Activated CD8-positive, alpha-beta memory T cell treated with anti-CD3 and anti-CD28 coated beads for 4 hours (primary cell): ENCODE measurements at regions not wholly inside any gene's neighbourhood (a gene's known extent, or its start where the extent isn't known, plus 50 kb on each side); places are given as distances from the start of the nearest gene placed in this dataset.

ENCODE experiments used
- DNase-seq, 2 donors: peaks; one replicate each; pipeline ENCODE4 v3.0.0-alpha.2; 2020; ENCODE audit warnings: low read depth in 2 of 2

GRCh38 chr4:14615671-14616070 lies 386.6 kb upstream of the CPEB2 start:
- DNase-seq, result no peak

GRCh38 chr4:14620567-14621141 lies 381.6 kb upstream of the CPEB2 start:
- no peak for DNase-seq

DNA sequence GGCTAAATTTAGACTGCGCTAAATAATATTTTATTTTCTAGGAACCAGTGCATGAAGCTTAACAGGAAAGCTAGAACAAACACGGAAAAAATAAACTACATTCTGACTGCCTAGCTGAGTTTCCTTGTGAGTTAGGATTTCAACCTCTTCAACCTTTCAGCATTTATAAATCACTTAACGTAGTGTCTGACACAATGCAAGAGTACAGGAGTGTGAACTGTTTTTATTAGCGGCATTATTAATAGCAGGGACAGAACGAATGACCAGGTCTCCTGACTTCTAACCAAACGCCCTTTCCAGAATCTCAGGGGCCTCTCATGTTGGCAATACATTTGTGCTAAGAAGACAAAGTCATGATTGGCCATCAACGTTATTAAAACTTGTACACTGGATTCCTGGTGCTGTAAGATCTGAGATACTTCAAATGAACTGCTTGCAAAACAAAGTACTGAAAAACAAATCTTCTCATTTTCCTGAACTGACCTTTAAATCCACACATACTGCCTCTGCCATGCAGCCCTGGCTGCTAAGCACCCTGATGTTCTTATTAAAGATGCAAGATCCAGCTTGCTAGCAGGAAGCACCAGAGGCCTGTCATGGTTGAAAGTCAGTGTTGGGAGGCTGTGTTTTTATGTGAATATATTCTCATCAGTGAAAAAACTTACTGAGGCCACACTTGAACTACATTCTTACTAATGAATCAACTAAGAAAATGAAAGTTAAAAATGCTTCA lies 380.4 kb upstream of the CPEB2 start:
- no peak for DNase-seq

DNA sequence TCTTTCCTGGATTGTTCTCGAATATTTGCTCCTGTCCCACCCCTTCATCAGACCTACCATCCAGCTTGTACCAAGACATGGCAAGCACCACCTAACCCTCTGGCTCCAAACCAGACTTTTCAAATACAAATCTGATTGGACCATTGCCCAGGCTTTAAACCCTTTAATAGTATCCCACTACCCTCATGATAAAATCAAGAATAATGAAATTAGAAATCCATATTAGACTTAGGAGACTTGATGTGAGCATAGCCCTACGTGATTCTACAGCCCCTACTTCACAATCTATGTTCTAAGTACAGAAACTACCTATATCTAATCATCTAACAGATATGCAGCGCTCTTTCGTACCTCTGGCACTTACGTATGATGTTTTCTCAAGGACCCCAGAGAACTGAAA lies 375.2 kb upstream of the CPEB2 start:
- no peak for DNase-seq

- DNase-seq, result no peak
Observed at GRCh38 chr4:14631806-14632440, 370.4 kb upstream of the CPEB2 start.

- no peak for DNase-seq
Observed at GRCh38 chr4:14636563-14636962, 365.7 kb upstream of the CPEB2 start.

DNA sequence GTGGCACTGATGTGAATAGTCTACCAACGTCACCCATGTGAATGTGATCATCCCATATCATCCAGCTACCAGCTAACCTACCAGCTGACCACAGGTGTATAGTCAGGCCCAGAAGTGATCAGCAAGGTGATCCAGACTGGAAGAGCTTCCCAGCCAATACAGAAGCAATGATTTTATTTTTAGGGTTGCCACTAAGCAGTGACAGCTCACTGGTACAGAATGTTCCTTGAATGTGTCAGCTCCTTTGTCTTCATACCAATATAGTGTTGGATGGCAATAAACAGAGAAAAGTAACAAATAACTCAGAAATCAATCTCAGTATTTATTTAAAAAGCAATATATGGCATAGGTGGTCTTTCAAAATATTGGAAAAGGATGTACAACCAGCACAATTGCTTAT lies 361.8 kb upstream of the CPEB2 start:
- no peak for DNase-seq

- no peak for DNase-seq
Observed at GRCh38 chr4:14641871-14642270, 360.4 kb upstream of the CPEB2 start.

GRCh38 chr4:14644580-14645282 lies 357.6 kb upstream of the CPEB2 start:
- DNase-seq, result no peak

GRCh38 chr4:14646831-14647230 lies 355.4 kb upstream of the CPEB2 start:
- no peak for DNase-seq

DNA sequence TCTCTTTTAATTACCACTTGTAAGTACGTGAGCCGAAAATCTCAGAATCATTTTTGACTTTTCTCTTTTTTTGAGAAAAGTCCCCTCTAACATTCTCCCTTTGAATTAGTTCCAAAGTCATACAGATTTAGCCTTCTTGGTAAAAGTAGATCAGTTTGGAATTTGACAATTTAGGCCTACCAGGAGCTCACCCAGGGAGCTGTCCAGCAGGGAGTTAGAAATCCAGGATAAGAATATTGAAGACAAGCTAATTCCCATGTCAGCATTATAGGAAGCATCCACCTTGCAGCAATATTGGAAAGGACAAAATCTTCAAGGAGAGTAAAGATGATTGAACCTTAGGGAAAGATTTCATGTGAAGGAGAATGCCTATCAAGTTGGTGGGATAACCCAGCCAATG lies 352.2 kb upstream of the CPEB2 start:
- DNase-seq, result no peak

GRCh38 chr4:14652522-14652921 lies 349.8 kb upstream of the CPEB2 start:
- no peak for DNase-seq

DNA sequence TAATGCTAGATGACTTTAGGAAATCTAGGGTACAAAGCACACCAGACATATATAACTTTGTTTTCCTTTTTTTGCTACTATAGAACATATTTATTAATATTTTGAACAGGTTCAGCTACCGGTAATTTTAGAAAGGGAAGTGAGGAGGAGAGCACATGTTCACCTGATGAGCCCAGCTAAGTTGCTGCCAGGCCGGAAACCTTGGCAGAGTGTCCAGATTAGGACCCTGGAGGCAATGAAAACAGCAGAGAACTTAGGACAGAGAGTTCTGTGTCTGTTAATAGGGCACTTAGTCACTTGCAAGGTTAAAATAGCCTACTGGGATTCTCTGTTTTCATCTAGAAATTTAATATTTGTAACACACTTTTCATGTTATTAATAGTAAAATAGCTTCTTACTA lies 348.9 kb upstream of the CPEB2 start:
- no peak for DNase-seq

GRCh38 chr4:14659286-14659685 lies 343.0 kb upstream of the CPEB2 start:
- DNase-seq, result no peak

- no peak for DNase-seq
Observed at GRCh38 chr4:14667624-14668151, 334.6 kb upstream of the CPEB2 start.

DNA sequence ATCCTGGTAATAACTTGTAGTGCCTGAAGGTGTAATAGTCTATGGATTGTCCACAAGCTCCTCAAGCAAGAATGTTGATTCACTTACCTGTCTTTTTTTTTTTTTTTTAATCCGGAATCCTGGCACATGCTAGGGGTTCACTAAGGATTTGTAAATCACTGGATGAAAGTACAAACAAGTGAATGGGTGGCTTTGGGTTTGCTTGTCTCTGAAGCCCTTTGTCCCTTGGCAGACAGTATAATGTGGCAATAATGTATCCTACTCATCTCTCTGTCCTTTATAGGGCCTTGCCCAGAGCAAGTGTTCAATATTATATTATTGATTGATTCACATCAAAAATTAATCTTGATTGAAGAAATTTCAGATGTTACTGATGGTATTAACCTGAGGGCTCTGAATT lies 334.0 kb upstream of the CPEB2 start:
- no peak for DNase-seq

DNA sequence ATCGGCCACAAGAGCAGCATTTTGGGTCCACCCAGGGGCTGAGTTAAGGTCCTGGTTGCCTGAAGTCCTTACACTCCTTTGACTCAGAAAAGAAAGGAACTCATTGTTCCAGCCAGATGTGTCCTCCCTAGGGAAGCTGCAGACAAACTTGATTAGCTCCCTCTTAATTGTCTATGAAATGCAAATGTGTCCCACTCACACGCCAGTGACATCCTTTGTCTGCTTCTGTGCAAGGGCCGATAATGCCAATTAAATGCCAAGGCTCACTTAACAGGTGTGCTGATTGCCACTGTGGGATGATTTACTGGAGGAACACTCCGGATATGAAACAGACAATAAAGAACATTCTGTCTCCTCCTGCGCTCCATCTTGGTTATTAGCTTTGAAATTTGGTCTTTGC lies 332.9 kb upstream of the CPEB2 start:
- DNase-seq, result no peak

- DNase-seq, result no peak
Observed at GRCh38 chr4:14671146-14671545, 331.1 kb upstream of the CPEB2 start.

DNA sequence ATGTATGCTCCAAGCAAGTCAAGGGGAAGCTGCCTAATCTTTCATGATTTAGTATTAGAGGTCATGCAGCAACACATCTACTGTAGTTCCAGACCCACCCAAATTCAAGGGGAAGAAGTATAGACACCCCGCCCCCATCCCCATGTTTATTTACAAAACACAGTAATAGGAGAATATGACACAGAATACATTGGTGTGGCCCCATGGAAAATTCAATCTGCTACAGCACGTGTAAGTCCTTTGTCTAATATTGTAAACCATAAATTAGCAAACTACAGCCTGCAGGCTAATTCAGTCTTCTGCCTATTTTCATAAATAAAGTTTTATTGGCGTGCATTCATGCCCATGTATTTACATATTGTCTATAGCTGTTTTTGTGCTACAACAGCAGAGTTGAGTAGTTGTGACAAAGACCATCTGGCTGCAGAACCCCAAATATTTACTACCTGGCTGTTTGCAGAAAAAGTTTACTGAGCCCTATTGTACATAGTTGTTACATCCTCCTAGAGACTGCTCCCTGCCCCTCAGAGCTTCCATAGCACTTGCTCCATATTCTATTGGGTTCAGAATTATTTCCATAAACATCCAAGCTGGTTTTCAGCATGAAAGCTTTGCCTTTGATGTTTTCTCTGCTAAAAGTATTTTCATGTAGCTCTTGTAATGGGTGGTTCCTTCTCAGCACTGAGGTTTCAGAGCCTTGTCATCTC lies 326.8 kb upstream of the CPEB2 start:
- DNase-seq, result no peak

GRCh38 chr4:14679906-14680305 lies 322.4 kb upstream of the CPEB2 start:
- no peak for DNase-seq

- DNase-seq, result no peak
Observed at GRCh38 chr4:14681330-14681729, 321.0 kb upstream of the CPEB2 start.

GRCh38 chr4:14693728-14694127 lies 308.6 kb upstream of the CPEB2 start:
- no peak for DNase-seq
